ENCODE measurements at regions not wholly inside any gene's neighbourhood (a gene's known extent, or its start where the extent isn't known, plus 50 kb on each side); places are given as distances from the start of the nearest gene placed in this dataset.

DNA sequence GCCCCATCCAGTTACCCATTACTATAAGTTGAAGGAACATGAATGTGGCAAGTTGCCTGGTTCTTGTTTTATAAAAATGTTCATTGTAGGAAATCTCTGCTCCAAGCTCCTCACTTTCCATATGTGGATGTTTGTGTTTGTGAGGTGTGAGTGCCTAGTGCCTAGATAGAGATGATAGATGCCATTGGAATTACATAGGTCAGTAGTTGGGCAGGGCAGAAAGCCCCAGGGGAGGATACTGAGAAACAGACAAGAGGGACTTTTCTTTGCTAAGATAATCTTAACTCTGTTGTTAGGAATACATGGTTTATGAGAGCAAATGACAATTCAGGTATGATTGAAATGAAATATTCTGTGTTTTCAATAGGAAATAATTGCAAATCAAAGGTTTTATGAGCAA is 226.3 kb upstream of the GRIP1 start:
- no peak overlapping the region for H3K4me3 ChIP-seq (ENCODE audit: low read length, poor library complexity, severe bottlenecking)
- H3K9ac ChIP-seq (ENCODE audit: low read depth, low read length, poor library complexity, severe bottlenecking) = no peak overlapping the region
- no peaks in the 10 kb centered on the region for H3K9me2 ChIP-seq (replicated peaks; ENCODE audit: low read depth, low read length)
- no peak overlapping the region for H3K4me2 ChIP-seq (ENCODE audit: low read depth, low read length, poor library complexity, severe bottlenecking)
- no peak overlapping the region for H2AFZ ChIP-seq (ENCODE audit: low read length)
- H3K9me3 ChIP-seq (ENCODE audit: insufficient read depth, low read depth, low read length) = no peaks in the 10 kb centered on the region
- H3K27me3 ChIP-seq (ENCODE audit: insufficient read depth, low read length, poor library complexity, severe bottlenecking) = no peaks in the 10 kb centered on the region
- no peaks in the 10 kb centered on the region for H3K36me3 ChIP-seq (ENCODE audit: insufficient read depth, low read length)
- H3F3A ChIP-seq (ENCODE audit: low read depth) = no peaks in the 10 kb centered on the region
- no peaks in the 10 kb centered on the region for H4K20me1 ChIP-seq (ENCODE audit: insufficient read depth, low read length, poor library complexity, severe bottlenecking)
- no peak for TF ChIP-seq EZH2phosphoT487 (IDR thresholded peaks at IDR 0.05; ENCODE audit: borderline replicate concordance)
- TF ChIP-seq, protein P1, sequence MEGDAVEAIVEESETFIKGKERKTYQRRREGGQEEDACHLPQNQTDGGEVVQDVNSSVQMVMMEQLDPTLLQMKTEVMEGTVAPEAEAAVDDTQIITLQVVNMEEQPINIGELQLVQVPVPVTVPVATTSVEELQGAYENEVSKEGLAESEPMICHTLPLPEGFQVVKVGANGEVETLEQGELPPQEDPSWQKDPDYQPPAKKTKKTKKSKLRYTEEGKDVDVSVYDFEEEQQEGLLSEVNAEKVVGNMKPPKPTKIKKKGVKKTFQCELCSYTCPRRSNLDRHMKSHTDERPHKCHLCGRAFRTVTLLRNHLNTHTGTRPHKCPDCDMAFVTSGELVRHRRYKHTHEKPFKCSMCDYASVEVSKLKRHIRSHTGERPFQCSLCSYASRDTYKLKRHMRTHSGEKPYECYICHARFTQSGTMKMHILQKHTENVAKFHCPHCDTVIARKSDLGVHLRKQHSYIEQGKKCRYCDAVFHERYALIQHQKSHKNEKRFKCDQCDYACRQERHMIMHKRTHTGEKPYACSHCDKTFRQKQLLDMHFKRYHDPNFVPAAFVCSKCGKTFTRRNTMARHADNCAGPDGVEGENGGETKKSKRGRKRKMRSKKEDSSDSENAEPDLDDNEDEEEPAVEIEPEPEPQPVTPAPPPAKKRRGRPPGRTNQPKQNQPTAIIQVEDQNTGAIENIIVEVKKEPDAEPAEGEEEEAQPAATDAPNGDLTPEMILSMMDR (conservative IDR thresholded peaks at IDR 0.05; ENCODE audit: low read length) = no peak
- no peaks in the 10 kb centered on the region for H3K4me1 ChIP-seq (ENCODE audit: insufficient read depth, low read length, poor library complexity, severe bottlenecking)
- no peaks in the 10 kb centered on the region for H3K79me2 ChIP-seq (ENCODE audit: insufficient read depth, low read length)

- Histone ChIP-seq H3K9ac (ENCODE audit: low read depth, low read length, poor library complexity, severe bottlenecking) (no peak overlapping the region), H3K4me1 (ENCODE audit: insufficient read depth, low read length, poor library complexity, severe bottlenecking) (no peaks in the 10 kb centered on the region), H3K36me3 (ENCODE audit: insufficient read depth, low read length) (no peaks in the 10 kb centered on the region), H3K4me3 (ENCODE audit: low read length, poor library complexity, severe bottlenecking) (no peak overlapping the region), H3K9me2 (replicated peaks; ENCODE audit: low read depth, low read length) (no peaks in the 10 kb centered on the region), H3K27me3 (ENCODE audit: insufficient read depth, low read length, poor library complexity, severe bottlenecking) (no peaks in the 10 kb centered on the region), H3K9me3 (ENCODE audit: insufficient read depth, low read depth, low read length) (no peaks in the 10 kb centered on the region), H3F3A (ENCODE audit: low read depth) (no peaks in the 10 kb centered on the region), H2AFZ (ENCODE audit: low read length) (no peak overlapping the region), H4K20me1 (ENCODE audit: insufficient read depth, low read length, poor library complexity, severe bottlenecking) (no peaks in the 10 kb centered on the region), H3K4me2 (ENCODE audit: low read depth, low read length, poor library complexity, severe bottlenecking) (no peak overlapping the region), H3K79me2 (ENCODE audit: insufficient read depth, low read length) (no peaks in the 10 kb centered on the region)
- TF ChIP-seq, protein P1 (conservative IDR thresholded peaks at IDR 0.05; ENCODE audit: low read length) = no peak
- TF ChIP-seq EZH2phosphoT487 (IDR thresholded peaks at IDR 0.05; ENCODE audit: borderline replicate concordance) = no peak
Observed at GRCh38 chr12:66910366-66910974, 231.6 kb upstream of the GRIP1 start.

GRCh38 chr12:66915306-66915904 is 236.5 kb upstream of the GRIP1 start:
- no peak overlapping the region for H2AFZ ChIP-seq (ENCODE audit: low read length)

More at GRCh38 chr12:66915306-66915904, 236.5 kb upstream of the GRIP1 start:
- Histone ChIP-seq H3K27me3 (ENCODE audit: insufficient read depth, low read length, poor library complexity, severe bottlenecking) (no peaks in the 10 kb centered on the region), H4K20me1 (ENCODE audit: insufficient read depth, low read length, poor library complexity, severe bottlenecking) (no peaks in the 10 kb centered on the region), H3K9ac (ENCODE audit: low read depth, low read length, poor library complexity, severe bottlenecking) (no peak overlapping the region), H3K9me2 (replicated peaks; ENCODE audit: low read depth, low read length) (no peaks in the 10 kb centered on the region), H3K36me3 (ENCODE audit: insufficient read depth, low read length) (no peaks in the 10 kb centered on the region), H3K4me1 (ENCODE audit: insufficient read depth, low read length, poor library complexity, severe bottlenecking) (no peaks in the 10 kb centered on the region), H3K9me3 (ENCODE audit: insufficient read depth, low read depth, low read length) (no peaks in the 10 kb centered on the region), H3K79me2 (ENCODE audit: insufficient read depth, low read length) (no peaks in the 10 kb centered on the region), H3K4me3 (ENCODE audit: low read length, poor library complexity, severe bottlenecking) (no peak overlapping the region), H3K4me2 (ENCODE audit: low read depth, low read length, poor library complexity, severe bottlenecking) (no peak overlapping the region), H3F3A (ENCODE audit: low read depth) (no peaks in the 10 kb centered on the region)
- TF ChIP-seq EZH2phosphoT487 (IDR thresholded peaks at IDR 0.05; ENCODE audit: borderline replicate concordance) = no peak
- TF ChIP-seq, protein P1 (conservative IDR thresholded peaks at IDR 0.05; ENCODE audit: low read length) = no peak

Measured in Loucy (cell line).